ENCODE measurements at regions not wholly inside any gene's neighbourhood (a gene's known extent, or its start where the extent isn't known, plus 50 kb on each side); places are given as distances from the start of the nearest gene placed in this dataset.

- H3K9me3 ChIP-seq (ENCODE audit: control insufficient read depth, insufficient read depth, low read depth, low read length): no peaks in the 10 kb centered on the region
- H3K27ac ChIP-seq (ENCODE audit: extremely low read depth, low read depth, low read length): no peak overlapping the region
- TF ChIP-seq GLIS1 (tag by site-specific recombination; IDR thresholded peaks at IDR 0.05): peak; percentile 47; the same call in 1 of the 2 replicates
- TF ChIP-seq, protein P1, sequence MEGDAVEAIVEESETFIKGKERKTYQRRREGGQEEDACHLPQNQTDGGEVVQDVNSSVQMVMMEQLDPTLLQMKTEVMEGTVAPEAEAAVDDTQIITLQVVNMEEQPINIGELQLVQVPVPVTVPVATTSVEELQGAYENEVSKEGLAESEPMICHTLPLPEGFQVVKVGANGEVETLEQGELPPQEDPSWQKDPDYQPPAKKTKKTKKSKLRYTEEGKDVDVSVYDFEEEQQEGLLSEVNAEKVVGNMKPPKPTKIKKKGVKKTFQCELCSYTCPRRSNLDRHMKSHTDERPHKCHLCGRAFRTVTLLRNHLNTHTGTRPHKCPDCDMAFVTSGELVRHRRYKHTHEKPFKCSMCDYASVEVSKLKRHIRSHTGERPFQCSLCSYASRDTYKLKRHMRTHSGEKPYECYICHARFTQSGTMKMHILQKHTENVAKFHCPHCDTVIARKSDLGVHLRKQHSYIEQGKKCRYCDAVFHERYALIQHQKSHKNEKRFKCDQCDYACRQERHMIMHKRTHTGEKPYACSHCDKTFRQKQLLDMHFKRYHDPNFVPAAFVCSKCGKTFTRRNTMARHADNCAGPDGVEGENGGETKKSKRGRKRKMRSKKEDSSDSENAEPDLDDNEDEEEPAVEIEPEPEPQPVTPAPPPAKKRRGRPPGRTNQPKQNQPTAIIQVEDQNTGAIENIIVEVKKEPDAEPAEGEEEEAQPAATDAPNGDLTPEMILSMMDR (tag by site-specific recombination; IDR thresholded peaks at IDR 0.05): peak; percentile 32; the same call in 1 of the 2 replicates
- TF ChIP-seq ZNF624 (tag by site-specific recombination; IDR thresholded peaks at IDR 0.05): no peak
- POLR2A ChIA-PET: no interaction called here
- no peaks in the 10 kb centered on the region for H3K4me1 ChIP-seq (ENCODE audit: control insufficient read depth, insufficient read depth, low read length)
- H3K36me3 ChIP-seq (ENCODE audit: control insufficient read depth in 2 of 2, insufficient read depth in 1 of 2, low read length in 2 of 2): no peaks in the 10 kb centered on the region
- CTCF ChIA-PET: interaction anchor here (1.5 to 2.9 kb wide), 3 partner anchors 98 to 280 kb away, joined by 4 to 10 read pairs (median 4); no protein-coding TSS in a partner anchor
- no peak overlapping the region for H3K4me3 ChIP-seq (ENCODE audit: low read depth, low read length)
These were observed 149.6 kb upstream of the GNAO1 start for GRCh38 chr16:56041556-56042140.

- no peak overlapping the region for H3K27ac ChIP-seq (ENCODE audit: extremely low read depth, low read depth, low read length)
- H3K9me3 ChIP-seq (ENCODE audit: control insufficient read depth, insufficient read depth, low read depth, low read length): no peaks in the 10 kb centered on the region
- H3K36me3 ChIP-seq (ENCODE audit: control insufficient read depth in 2 of 2, insufficient read depth in 1 of 2, low read length in 2 of 2): no peaks in the 10 kb centered on the region
- no peaks in the 10 kb centered on the region for H3K4me1 ChIP-seq (ENCODE audit: control insufficient read depth, insufficient read depth, low read length)
- POLR2A ChIA-PET: no interaction called here
- TF ChIP-seq GLIS1 (tag by site-specific recombination; IDR thresholded peaks at IDR 0.05) (peak; percentile 52), ZNF26 (tag by site-specific recombination; IDR thresholded peaks at IDR 0.05) (no peak), ZIC2 (tag by site-specific recombination; IDR thresholded peaks at IDR 0.05) (peak; percentile 65)
- no peak overlapping the region for H3K4me3 ChIP-seq (ENCODE audit: low read depth, low read length)
- CTCF ChIA-PET: no interaction called here
These were observed 152.7 kb upstream of the GNAO1 start for GRCh38 chr16:56038564-56039098.

DNA sequence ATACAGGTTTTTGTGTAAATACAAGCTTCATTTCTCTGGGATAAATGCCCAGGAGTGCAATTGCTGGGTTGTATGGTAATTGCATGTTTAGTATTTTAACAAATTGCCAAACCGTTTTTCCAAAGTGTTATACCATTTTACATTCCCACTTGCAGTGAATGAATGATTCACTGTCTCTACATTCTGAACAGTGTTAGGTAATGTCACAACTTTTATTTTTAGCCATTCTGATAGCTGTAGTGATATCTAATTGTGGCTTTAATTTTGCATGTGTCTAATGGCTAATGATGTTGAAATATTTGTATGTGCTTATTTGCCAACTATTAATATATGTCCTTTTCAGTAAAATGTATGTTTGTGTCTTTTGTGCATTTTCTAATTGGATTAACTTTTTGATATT is 156.9 kb upstream of the CES5A start:
- POLR2A ChIA-PET: no interaction called here
- H3K4me1 ChIP-seq (ENCODE audit: control insufficient read depth, insufficient read depth, low read length): no peaks in the 10 kb centered on the region
- no peaks in the 10 kb centered on the region for H3K36me3 ChIP-seq (ENCODE audit: control insufficient read depth in 2 of 2, insufficient read depth in 1 of 2, low read length in 2 of 2)
- H3K9me3 ChIP-seq (ENCODE audit: control insufficient read depth, insufficient read depth, low read depth, low read length): no peaks in the 10 kb centered on the region
- TF ChIP-seq ZNF157 (tag by site-specific recombination; IDR thresholded peaks at IDR 0.05): no peak
- no peak for TF ChIP-seq GFI1B (tag by site-specific recombination; IDR thresholded peaks at IDR 0.05)
- TF ChIP-seq ZNF785 (tag by site-specific recombination; IDR thresholded peaks at IDR 0.05): no peak
- TF ChIP-seq ZNF830 (tag by site-specific recombination; IDR thresholded peaks at IDR 0.05; ENCODE audit: low read depth): no peak
- TF ChIP-seq ZNF48 (tag by site-specific recombination; IDR thresholded peaks at IDR 0.05): no peak
- no peak for TF ChIP-seq BCL11A (tag by site-specific recombination; IDR thresholded peaks at IDR 0.05; ENCODE audit: low read depth)
- no peak for TF ChIP-seq SETDB1 (IDR thresholded peaks at IDR 0.05; ENCODE audit: insufficient read length, low read length)
- no peak for TF ChIP-seq ZNF266 (tag by site-specific recombination; IDR thresholded peaks at IDR 0.05; ENCODE audit: low read depth)
- CTCF ChIA-PET: interaction anchor here (0.6 kb wide), 1 partner anchor 172 kb away, joined by 3 read pairs; no protein-coding TSS in a partner anchor
- no peak overlapping the region for H3K4me3 ChIP-seq (ENCODE audit: low read depth, low read length)
- no peak overlapping the region for H3K27ac ChIP-seq (ENCODE audit: extremely low read depth, low read depth, low read length)

GRCh38 chr16:56029026-56029425 is 153.9 kb upstream of the CES5A start:
- Histone ChIP-seq H3K36me3 (ENCODE audit: control insufficient read depth in 2 of 2, insufficient read depth in 1 of 2, low read length in 2 of 2) (no peaks in the 10 kb centered on the region), H3K27ac (ENCODE audit: extremely low read depth, low read depth, low read length) (no peak overlapping the region), H3K9me3 (ENCODE audit: control insufficient read depth, insufficient read depth, low read depth, low read length) (no peaks in the 10 kb centered on the region), H3K4me1 (ENCODE audit: control insufficient read depth, insufficient read depth, low read length) (no peaks in the 10 kb centered on the region), H3K4me3 (ENCODE audit: low read depth, low read length) (no peak overlapping the region)
- ChIA-PET POLR2A (no interaction called here), CTCF (no interaction called here)
- TF ChIP-seq, protein P2, sequence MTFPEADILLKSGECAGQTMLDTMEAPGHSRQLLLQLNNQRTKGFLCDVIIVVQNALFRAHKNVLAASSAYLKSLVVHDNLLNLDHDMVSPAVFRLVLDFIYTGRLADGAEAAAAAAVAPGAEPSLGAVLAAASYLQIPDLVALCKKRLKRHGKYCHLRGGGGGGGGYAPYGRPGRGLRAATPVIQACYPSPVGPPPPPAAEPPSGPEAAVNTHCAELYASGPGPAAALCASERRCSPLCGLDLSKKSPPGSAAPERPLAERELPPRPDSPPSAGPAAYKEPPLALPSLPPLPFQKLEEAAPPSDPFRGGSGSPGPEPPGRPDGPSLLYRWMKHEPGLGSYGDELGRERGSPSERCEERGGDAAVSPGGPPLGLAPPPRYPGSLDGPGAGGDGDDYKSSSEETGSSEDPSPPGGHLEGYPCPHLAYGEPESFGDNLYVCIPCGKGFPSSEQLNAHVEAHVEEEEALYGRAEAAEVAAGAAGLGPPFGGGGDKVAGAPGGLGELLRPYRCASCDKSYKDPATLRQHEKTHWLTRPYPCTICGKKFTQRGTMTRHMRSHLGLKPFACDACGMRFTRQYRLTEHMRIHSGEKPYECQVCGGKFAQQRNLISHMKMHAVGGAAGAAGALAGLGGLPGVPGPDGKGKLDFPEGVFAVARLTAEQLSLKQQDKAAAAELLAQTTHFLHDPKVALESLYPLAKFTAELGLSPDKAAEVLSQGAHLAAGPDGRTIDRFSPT (tag by site-specific recombination; IDR thresholded peaks at IDR 0.05): no peak
- TF ChIP-seq ZSCAN4 (tag by site-specific recombination; IDR thresholded peaks at IDR 0.05) (no peak), ZNF791 (tag by site-specific recombination; IDR thresholded peaks at IDR 0.05) (no peak), ZNF274 (IDR thresholded peaks at IDR 0.05; ENCODE audit: low read length) (no peak), ZNF274 (tag by site-specific recombination; IDR thresholded peaks at IDR 0.05; ENCODE audit: borderline replicate concordance) (no peak), ZFHX2 (tag by site-specific recombination; conservative IDR thresholded peaks at IDR 0.05) (no peak)
- TF ChIP-seq, protein P3, sequence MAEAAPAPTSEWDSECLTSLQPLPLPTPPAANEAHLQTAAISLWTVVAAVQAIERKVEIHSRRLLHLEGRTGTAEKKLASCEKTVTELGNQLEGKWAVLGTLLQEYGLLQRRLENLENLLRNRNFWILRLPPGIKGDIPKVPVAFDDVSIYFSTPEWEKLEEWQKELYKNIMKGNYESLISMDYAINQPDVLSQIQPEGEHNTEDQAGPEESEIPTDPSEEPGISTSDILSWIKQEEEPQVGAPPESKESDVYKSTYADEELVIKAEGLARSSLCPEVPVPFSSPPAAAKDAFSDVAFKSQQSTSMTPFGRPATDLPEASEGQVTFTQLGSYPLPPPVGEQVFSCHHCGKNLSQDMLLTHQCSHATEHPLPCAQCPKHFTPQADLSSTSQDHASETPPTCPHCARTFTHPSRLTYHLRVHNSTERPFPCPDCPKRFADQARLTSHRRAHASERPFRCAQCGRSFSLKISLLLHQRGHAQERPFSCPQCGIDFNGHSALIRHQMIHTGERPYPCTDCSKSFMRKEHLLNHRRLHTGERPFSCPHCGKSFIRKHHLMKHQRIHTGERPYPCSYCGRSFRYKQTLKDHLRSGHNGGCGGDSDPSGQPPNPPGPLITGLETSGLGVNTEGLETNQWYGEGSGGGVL (tag by site-specific recombination; IDR thresholded peaks at IDR 0.05): no peak
